ENCODE measurements at regions not wholly inside any gene's neighbourhood (a gene's known extent, or its start where the extent isn't known, plus 50 kb on each side); places are given as distances from the start of the nearest gene placed in this dataset.
A peak's percentile ranks its signal among the peaks of the same experiment; 100 is the strongest.

- TF ChIP-seq, protein P1, sequence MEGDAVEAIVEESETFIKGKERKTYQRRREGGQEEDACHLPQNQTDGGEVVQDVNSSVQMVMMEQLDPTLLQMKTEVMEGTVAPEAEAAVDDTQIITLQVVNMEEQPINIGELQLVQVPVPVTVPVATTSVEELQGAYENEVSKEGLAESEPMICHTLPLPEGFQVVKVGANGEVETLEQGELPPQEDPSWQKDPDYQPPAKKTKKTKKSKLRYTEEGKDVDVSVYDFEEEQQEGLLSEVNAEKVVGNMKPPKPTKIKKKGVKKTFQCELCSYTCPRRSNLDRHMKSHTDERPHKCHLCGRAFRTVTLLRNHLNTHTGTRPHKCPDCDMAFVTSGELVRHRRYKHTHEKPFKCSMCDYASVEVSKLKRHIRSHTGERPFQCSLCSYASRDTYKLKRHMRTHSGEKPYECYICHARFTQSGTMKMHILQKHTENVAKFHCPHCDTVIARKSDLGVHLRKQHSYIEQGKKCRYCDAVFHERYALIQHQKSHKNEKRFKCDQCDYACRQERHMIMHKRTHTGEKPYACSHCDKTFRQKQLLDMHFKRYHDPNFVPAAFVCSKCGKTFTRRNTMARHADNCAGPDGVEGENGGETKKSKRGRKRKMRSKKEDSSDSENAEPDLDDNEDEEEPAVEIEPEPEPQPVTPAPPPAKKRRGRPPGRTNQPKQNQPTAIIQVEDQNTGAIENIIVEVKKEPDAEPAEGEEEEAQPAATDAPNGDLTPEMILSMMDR (IDR thresholded peaks at IDR 0.05), result no peak
- TF ChIP-seq POLR2AphosphoS5 (IDR thresholded peaks at IDR 0.05; ENCODE audit: insufficient read depth in 1 of 2, low read depth in 1 of 2), result no peak
- TF ChIP-seq POLR2A (IDR thresholded peaks at IDR 0.05), result no peak
- Histone ChIP-seq H3K36me3 (no peaks in the 10 kb centered on the region), H3K9me3 (no peaks in the 10 kb centered on the region), H3K27ac (no peak overlapping the region), H3K4me3 (no peak overlapping the region), H3K4me1 (peaks cover 15% of the 10 kb centered on the region), H3K27me3 (no peaks in the 10 kb centered on the region)
- DNase-seq (ENCODE audit: extremely low spot score in 2 of 2), result no peak
- intact Hi-C loops (cut with DNase I), result no loop called here
Measured at GRCh38 chr12:94023879-94024278, 124.5 kb upstream of the PLXNC1 start.

DNA sequence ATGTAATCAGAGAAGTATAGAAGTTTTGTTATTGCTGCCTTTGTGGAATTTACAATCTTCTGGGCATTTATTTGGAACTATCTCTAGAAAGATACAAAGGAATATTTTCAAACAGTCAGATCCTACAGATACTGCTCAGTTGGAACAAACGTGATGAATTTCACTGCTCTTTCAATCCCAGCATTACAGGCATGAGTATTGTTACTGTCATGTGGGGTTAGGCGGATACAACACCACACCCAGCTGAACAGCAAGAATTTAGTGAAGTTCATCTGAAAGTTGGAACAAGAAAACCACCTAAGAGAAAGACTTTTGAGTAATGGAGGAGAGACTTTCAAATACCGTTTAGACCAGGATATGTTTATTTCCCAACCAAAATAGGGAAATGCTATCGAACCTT is 123.3 kb upstream of the PLXNC1 start:
- DNase-seq (ENCODE audit: extremely low spot score in 2 of 2), result no peak
- intact Hi-C loops (cut with DNase I), result no loop called here
- H3K4me1 ChIP-seq, result peaks cover 15% of the 10 kb centered on the region
- no peaks in the 10 kb centered on the region for H3K36me3 ChIP-seq
- H3K27ac ChIP-seq, result peak overlapping the region; percentile 42
- no peak overlapping the region for H3K4me3 ChIP-seq
- no peaks in the 10 kb centered on the region for H3K9me3 ChIP-seq
- no peak for TF ChIP-seq POLR2A (IDR thresholded peaks at IDR 0.05)
- no peak for TF ChIP-seq POLR2AphosphoS5 (IDR thresholded peaks at IDR 0.05; ENCODE audit: insufficient read depth in 1 of 2, low read depth in 1 of 2)
- TF ChIP-seq, protein P1 (IDR thresholded peaks at IDR 0.05), result no peak
- no peaks in the 10 kb centered on the region for H3K27me3 ChIP-seq

DNA sequence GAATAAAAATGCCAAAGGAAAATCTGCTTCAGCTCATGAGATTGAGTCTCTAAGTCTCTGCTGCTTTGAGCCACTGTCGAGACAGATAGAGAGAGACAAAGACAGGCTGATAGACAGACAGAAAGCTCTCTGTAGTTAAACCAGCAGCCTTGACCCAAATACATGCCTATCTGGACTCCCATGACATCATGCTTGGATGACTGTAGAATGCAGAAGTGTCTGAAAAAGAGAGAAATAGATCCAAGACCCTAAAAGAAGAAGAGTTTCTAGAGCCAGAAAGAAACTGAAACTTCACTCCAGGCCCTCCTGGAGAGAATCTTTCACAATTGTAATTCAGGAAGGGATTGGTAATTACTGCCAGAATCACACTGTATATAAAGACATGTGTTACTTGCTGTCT is 122.6 kb upstream of the PLXNC1 start:
- H3K4me3 ChIP-seq, result no peak overlapping the region
- H3K9me3 ChIP-seq, result no peaks in the 10 kb centered on the region
- no peak for TF ChIP-seq POLR2A (IDR thresholded peaks at IDR 0.05)
- TF ChIP-seq, protein P1 (IDR thresholded peaks at IDR 0.05), result no peak
- TF ChIP-seq POLR2AphosphoS5 (IDR thresholded peaks at IDR 0.05; ENCODE audit: insufficient read depth in 1 of 2, low read depth in 1 of 2), result no peak
- intact Hi-C loops (cut with DNase I), result no loop called here
- no peaks in the 10 kb centered on the region for H3K27me3 ChIP-seq
- peaks cover 15% of the 10 kb centered on the region for H3K4me1 ChIP-seq
- H3K27ac ChIP-seq, result peak overlapping the region; percentile 42
- no peaks in the 10 kb centered on the region for H3K36me3 ChIP-seq
- DNase-seq (ENCODE audit: extremely low spot score in 2 of 2), result no peak

GRCh38 chr12:94026596-94026995 is 121.8 kb upstream of the PLXNC1 start:
- TF ChIP-seq, protein P1 (IDR thresholded peaks at IDR 0.05), result no peak
- TF ChIP-seq POLR2A (IDR thresholded peaks at IDR 0.05), result no peak
- no peak for TF ChIP-seq POLR2AphosphoS5 (IDR thresholded peaks at IDR 0.05; ENCODE audit: insufficient read depth in 1 of 2, low read depth in 1 of 2)
- Histone ChIP-seq H3K27ac (no peak overlapping the region), H3K9me3 (no peaks in the 10 kb centered on the region), H3K36me3 (no peaks in the 10 kb centered on the region), H3K4me1 (peaks cover 15% of the 10 kb centered on the region), H3K4me3 (no peak overlapping the region), H3K27me3 (no peaks in the 10 kb centered on the region)
- DNase-seq (ENCODE audit: extremely low spot score in 2 of 2), result no peak
- intact Hi-C loops (cut with DNase I), result no loop called here

DNA sequence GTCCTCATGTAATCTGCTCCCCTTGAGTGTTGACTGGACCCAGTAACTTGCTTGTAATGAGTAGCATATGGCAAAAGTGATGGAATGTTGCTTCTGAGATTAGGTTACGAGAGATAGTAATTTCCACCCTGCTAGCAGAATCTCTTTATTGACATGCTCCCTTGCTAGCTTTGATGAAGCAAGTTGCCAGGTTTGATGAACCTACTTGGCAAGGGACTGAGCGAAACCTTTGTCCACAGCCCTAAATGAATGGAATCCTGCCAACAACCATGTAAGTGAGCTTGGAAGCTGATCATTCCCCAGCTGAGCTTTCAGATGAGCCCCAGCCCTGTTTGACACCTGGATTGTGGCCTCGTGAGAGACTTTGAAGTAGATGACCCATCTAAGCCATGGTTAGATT is 120.8 kb upstream of the PLXNC1 start:
- TF ChIP-seq, protein P1 (IDR thresholded peaks at IDR 0.05), result no peak
- no peak for TF ChIP-seq POLR2AphosphoS5 (IDR thresholded peaks at IDR 0.05; ENCODE audit: insufficient read depth in 1 of 2, low read depth in 1 of 2)
- no peak for TF ChIP-seq POLR2A (IDR thresholded peaks at IDR 0.05)
- Histone ChIP-seq H3K27me3 (no peaks in the 10 kb centered on the region), H3K36me3 (no peaks in the 10 kb centered on the region), H3K4me1 (peaks cover 15% of the 10 kb centered on the region), H3K27ac (no peak overlapping the region), H3K4me3 (no peak overlapping the region), H3K9me3 (no peaks in the 10 kb centered on the region)
- DNase-seq (ENCODE audit: extremely low spot score in 2 of 2), result no peak
- intact Hi-C loops (cut with DNase I), result no loop called here
